H1 (cell line): ENCODE measurements at regions not wholly inside any gene's neighbourhood (a gene's known extent, or its start where the extent isn't known, plus 50 kb on each side); places are given as distances from the start of the nearest gene placed in this dataset.

Experiments
- CTCF ChIA-PET: fragments of 300-600 bp; sonication (Branson Sonifier 250); formaldehyde crosslinking; loops from one replicate; lab custom pipeline; 2021; ENCODE audit not compliant: partially characterized antibody; lab: Charles Lee
- POLR2A ChIA-PET: fragments of 300-600 bp; sonication (Branson Sonifier 250); formaldehyde crosslinking; loops from one replicate; lab custom pipeline; 2021; ENCODE audit warnings: inconsistent platforms; ENCODE audit not compliant: partially characterized antibody; lab: Charles Lee
- DNase-seq, 2 experiments: peaks; one replicate each; pipeline versions ENCODE4 v3.0.0 to v3.0.0-alpha.2; 2010 to 2022; ENCODE audit warnings: low spot score in 2 of 2, low read depth in 1 of 2, mixed read lengths in 1 of 2
- FAIRE-seq: peaks from 2 replicates; lab custom pipeline; 2011; peaks lifted over from hg19 to GRCh38; lab: Jason Lieb, UNC
- H2AFZ ChIP-seq: 2 replicates; pipeline ENCODE4 v1.8.1; 2012; ENCODE audit warnings: low read length, inconsistent platforms
- H2AK5ac ChIP-seq: 2 replicates; pipeline ENCODE4 v1.6.1; 2013; ENCODE audit warnings: low read depth, low read length
- H2BK120ac ChIP-seq: replicated peaks from 2 replicates; pipeline ENCODE3; 2013; ENCODE audit warnings: low read depth, low read length, inconsistent platforms
- H2BK12ac ChIP-seq: 2 replicates; pipeline ENCODE4 v1.6.1; 2013; ENCODE audit warnings: low read depth, low read length
- H2BK15ac ChIP-seq: 2 replicates; pipeline ENCODE4 v1.6.1; 2013; ENCODE audit warnings: low read length
- H2BK20ac ChIP-seq: 2 replicates; pipeline ENCODE4 v1.6.1; 2013; ENCODE audit warnings: low read length
- H2BK5ac ChIP-seq: 2 replicates; pipeline ENCODE4 v1.6.1; 2013; ENCODE audit warnings: low read depth, low read length
- H3K14ac ChIP-seq: 2 replicates; pipeline ENCODE4 v1.6.1; 2013; ENCODE audit warnings: inconsistent platforms; ENCODE audit not compliant: insufficient read length
- H3K18ac ChIP-seq: 2 replicates; pipeline ENCODE4 v1.6.1; 2013; ENCODE audit warnings: low read length; ENCODE audit errors: extremely low read depth
- H3K23ac ChIP-seq: 2 replicates; pipeline ENCODE4 v1.6.1; 2013; ENCODE audit warnings: inconsistent platforms; ENCODE audit not compliant: insufficient read length
- H3K23me2 ChIP-seq: 2 replicates; pipeline ENCODE4 v1.6.1; 2013; ENCODE audit warnings: low read depth, low read length
- H3K27ac ChIP-seq: 2 replicates; pipeline ENCODE4 v1.6.1; 2011; ENCODE audit warnings: low read depth, low read length, inconsistent platforms
- H3K27me3 ChIP-seq, 4 experiments: replicated peaks in 1 of 4; 1 replicate in 1 of 4; 2 replicates in 3 of 4; pipeline versions ENCODE4 v1.6.1 to v1.8.1; 2011 to 2013; ENCODE audit warnings: low read length in 3 of 4, mild to moderate bottlenecking in 3 of 4, inconsistent platforms in 2 of 4, mixed read lengths in 2 of 4, moderate library complexity in 1 of 4; ENCODE audit not compliant: control insufficient read depth in 3 of 4, insufficient read depth in 3 of 4; ENCODE audit errors: extremely low read depth in 1 of 4
- H3K36me3 ChIP-seq, 4 experiments: 2 replicates each; pipeline versions ENCODE4 v1.6.1 to v1.8.1; 2011 to 2013; ENCODE audit warnings: mild to moderate bottlenecking in 4 of 4, low read length in 3 of 4, moderate library complexity in 2 of 4, control low read depth in 1 of 4, inconsistent platforms in 1 of 4; ENCODE audit not compliant: insufficient read depth in 4 of 4, control insufficient read depth in 2 of 4
- H3K4ac ChIP-seq: replicated peaks from 2 replicates; pipeline ENCODE3; 2013; ENCODE audit warnings: low read length, low read depth, mixed read lengths, inconsistent platforms; ENCODE audit not compliant: insufficient read length
- H3K4me1 ChIP-seq, 4 experiments: replicated peaks in 1 of 4; 1 replicate in 1 of 4; 2 replicates in 3 of 4; pipeline versions ENCODE4 v1.6.1 to v1.8.1; 2011 to 2013; ENCODE audit warnings: low read length in 3 of 4, inconsistent platforms in 2 of 4, mixed read lengths in 1 of 4; ENCODE audit not compliant: insufficient read depth in 4 of 4, control insufficient read depth in 3 of 4
- H3K4me2 ChIP-seq, 2 experiments: 2 replicates each; pipeline versions ENCODE4 v1.6.1 to v1.8.1; 2011 to 2013; ENCODE audit warnings: low read depth in 2 of 2, low read length in 2 of 2, control low read depth in 1 of 2, inconsistent platforms in 1 of 2, mild to moderate bottlenecking in 1 of 2; ENCODE audit not compliant: insufficient read depth in 1 of 2
- H3K4me3 ChIP-seq, 4 experiments: fragments of 200-600, 300-600 bp in 1 of 4; sonication (generic), shearing (Covaris generic), sonication (Bioruptor Twin) in 1 of 4; 2 replicates each; pipeline versions ENCODE4 v1.5.1 to v1.8.1; 2011 to 2016; ENCODE audit warnings: low read length in 4 of 4, low read depth in 3 of 4, control low read depth in 2 of 4, inconsistent platforms in 2 of 4, mild to moderate bottlenecking in 2 of 4, mixed read lengths in 1 of 4, moderate library complexity in 1 of 4; ENCODE audit not compliant: insufficient read depth in 2 of 4; ENCODE audit errors: extremely low read depth in 1 of 4
- H3K56ac ChIP-seq: replicated peaks from 2 replicates; pipeline ENCODE3; 2013; ENCODE audit warnings: low read depth, mild to moderate bottlenecking, mixed read lengths, low read length, inconsistent platforms; ENCODE audit not compliant: insufficient read length
- H3K79me1 ChIP-seq: 2 replicates; pipeline ENCODE4 v1.6.1; 2013; ENCODE audit warnings: low read depth, low read length, control low read depth
- H3K79me2 ChIP-seq, 2 experiments: 2 replicates each; pipeline versions ENCODE4 v1.6.1 to v1.8.1; 2012 to 2013; ENCODE audit warnings: low read length in 2 of 2, mild to moderate bottlenecking in 2 of 2, inconsistent platforms in 1 of 2; ENCODE audit not compliant: insufficient read depth in 2 of 2, control insufficient read depth in 1 of 2
- H3K9ac ChIP-seq, 4 experiments: replicated peaks in 1 of 4; 1 replicate in 1 of 4; 2 replicates in 3 of 4; pipeline versions ENCODE4 v1.6.1 to v1.8.1; 2011 to 2013; ENCODE audit warnings: low read depth in 3 of 4, low read length in 3 of 4, control low read depth in 2 of 4, mild to moderate bottlenecking in 2 of 4, moderate library complexity in 2 of 4, inconsistent platforms in 1 of 4; ENCODE audit errors: extremely low read depth in 1 of 4
- H3K9me3 ChIP-seq, 2 experiments: 2 replicates each; pipeline versions ENCODE4 v1.6.1 to v1.8.1; 2012 to 2013; ENCODE audit warnings: mild to moderate bottlenecking in 2 of 2, moderate library complexity in 2 of 2, control low read depth in 1 of 2, inconsistent platforms in 1 of 2, low read depth in 1 of 2, low read length in 1 of 2, mixed read lengths in 1 of 2; ENCODE audit not compliant: insufficient read depth in 2 of 2
- H4K20me1 ChIP-seq, 2 experiments: replicated peaks in 1 of 2; 2 replicates each; pipeline versions ENCODE3 to v1.8.1; 2011 to 2013; ENCODE audit warnings: inconsistent platforms in 2 of 2, low read length in 2 of 2, mild to moderate bottlenecking in 1 of 2; ENCODE audit not compliant: insufficient read depth in 2 of 2, control insufficient read depth in 1 of 2
- H4K5ac ChIP-seq: 2 replicates; pipeline ENCODE4 v1.6.1; 2013; ENCODE audit warnings: low read length, low read depth, mixed read lengths, inconsistent platforms; ENCODE audit not compliant: insufficient read length
- H4K8ac ChIP-seq: 2 replicates; pipeline ENCODE4 v1.8.0; 2013; ENCODE audit warnings: mild to moderate bottlenecking, moderate library complexity, low read length, inconsistent platforms; ENCODE audit not compliant: insufficient read depth; ENCODE audit errors: extremely low read depth
- H4K91ac ChIP-seq: replicated peaks from 2 replicates; pipeline ENCODE3; 2013; ENCODE audit warnings: low read length, mixed read lengths, inconsistent platforms; ENCODE audit not compliant: insufficient read length
- CBX5 ChIP-seq: fragments of 300-800, 300-1000 bp; sonication (generic); IDR thresholded peaks from 2 replicates; pipeline ENCODE4 v1.7.1; 2016; ENCODE audit warnings: antibody characterized with exemption, low read length, low read depth
- CBX8 ChIP-seq: fragments of 300-800, 300-1000 bp; sonication (generic); IDR thresholded peaks from 2 replicates; pipeline ENCODE4 v1.7.1; 2016; ENCODE audit warnings: low read depth, low read length, borderline replicate concordance
- CREB1 ChIP-seq: IDR thresholded peaks from 2 replicates; pipeline ENCODE4 v1.6.1; 2012; ENCODE audit warnings: inconsistent platforms
- CTBP2 ChIP-seq: IDR thresholded peaks from 2 replicates; pipeline ENCODE4 v1.7.0; 2011; ENCODE audit warnings: borderline replicate concordance, mild to moderate bottlenecking, moderate library complexity, mixed read lengths, low read length; ENCODE audit not compliant: insufficient read depth, insufficient read length
- EZH2 ChIP-seq: fragments of 200-600 bp; sonication (generic); IDR thresholded peaks from 2 replicates; pipeline ENCODE4 v1.7.1; 2012; ENCODE audit warnings: low read depth, mild to moderate bottlenecking, moderate library complexity, low read length, inconsistent platforms; ENCODE audit not compliant: severe bottlenecking
- HDAC6 ChIP-seq: IDR thresholded peaks from one replicate; pipeline ENCODE4 v1.7.1; 2012; ENCODE audit warnings: low read depth, mild to moderate bottlenecking, inconsistent platforms, low read length, moderate library complexity
- KDM5A ChIP-seq: fragments of 200-600 bp; IDR thresholded peaks from 2 replicates; pipeline ENCODE4 v1.7.1; 2012; ENCODE audit warnings: mild to moderate bottlenecking, low read length, inconsistent platforms, mixed read lengths
- MAFK ChIP-seq: IDR thresholded peaks from 2 replicates; pipeline ENCODE4 v1.6.1; 2012; ENCODE audit warnings: low read depth, mild to moderate bottlenecking, improper control_type of control experiment, low read length
- PHF8 ChIP-seq: fragments of 200-600 bp; sonication (generic); conservative IDR thresholded peaks from 2 replicates; pipeline ENCODE4 v1.7.1; 2012; ENCODE audit warnings: low read depth, mild to moderate bottlenecking, inconsistent platforms, low read length, moderate library complexity
- SIRT6 ChIP-seq: IDR thresholded peaks from one replicate; pipeline ENCODE4 v1.7.1; 2012; ENCODE audit warnings: low read length, inconsistent platforms
- SP2 ChIP-seq: IDR thresholded peaks from 2 replicates; pipeline ENCODE4 v1.6.1; 2012; ENCODE audit warnings: mild to moderate bottlenecking, low read length, inconsistent platforms
- SP4 ChIP-seq: IDR thresholded peaks from 2 replicates; pipeline ENCODE4 v1.6.1; 2012; ENCODE audit warnings: low read length, inconsistent platforms
- TAF7 ChIP-seq: optimal IDR thresholded peaks from 2 replicates; pipeline ENCODE3; 2011; ENCODE audit warnings: low read depth, mild to moderate bottlenecking, inconsistent platforms, low read length, moderate library complexity, borderline replicate concordance
- USF2 ChIP-seq: IDR thresholded peaks from 2 replicates; pipeline ENCODE4 v1.6.1; 2011; ENCODE audit warnings: low read length, improper control_type of control experiment
- ZNF274 ChIP-seq: IDR thresholded peaks from 2 replicates; pipeline ENCODE4 v1.7.0; 2012; ENCODE audit warnings: low read length, borderline replicate concordance; ENCODE audit errors: extremely low read depth
- WGBS, 2 experiments: shearing (Covaris generic) in 1 of 2; methylation state at CpG; one replicate each; pipeline versions ENCODE4 v1.1.6 to v1.1.7; 2013 to 2015; ENCODE audit warnings: low lambda C conversion rate in 2 of 2, mixed read lengths in 2 of 2, inconsistent platforms in 1 of 2, low coverage in 1 of 2, missing lambda C conversion rate in 1 of 2; ENCODE audit not compliant: insufficient replicate concordance in 2 of 2, insufficient coverage in 1 of 2, insufficient read length in 1 of 2; ENCODE audit errors: extremely low coverage in 1 of 2, missing lambda C conversion rate in 1 of 2; 5-methylcytosine and 5-hydroxymethylcytosine counted together

- Histone ChIP-seq H3K27me3 (no peaks in the 10 kb centered on the region), H2AFZ (no peak overlapping the region), H3K79me2 (no peaks in the 10 kb centered on the region), H3K14ac (no peak overlapping the region), H4K8ac (no peak overlapping the region), H3K4me3 (no peak overlapping the region), H2AK5ac (no peak overlapping the region), H2BK120ac (no peak overlapping the region), H2BK20ac (no peak overlapping the region), H3K27ac (no peak overlapping the region), H3K4me1 (peaks cover 0 to 8% (median 0%) of the 10 kb centered on the region in 4 experiments; a peak in 5 of 7 replicates), H2BK12ac (no peak overlapping the region), H3K36me3 (no peaks in the 10 kb centered on the region), H3K56ac (no peak overlapping the region), H4K5ac (no peak overlapping the region), H2BK15ac (no peak overlapping the region), H3K9ac (no peak overlapping the region), H3K4ac (no peak overlapping the region), H3K9me3 (no peaks in the 10 kb centered on the region), H3K4me2 (no peak overlapping the region), H4K20me1 (no peaks in the 10 kb centered on the region), H3K79me1 (no peaks in the 10 kb centered on the region), H3K23ac (no peak overlapping the region), H3K23me2 (no peaks in the 10 kb centered on the region; the same call in 1 of the 2 replicates), H2BK5ac (no peak overlapping the region), H4K91ac (no peak overlapping the region), H3K18ac (no peak overlapping the region)
- 82% methylated on average over 2 of the region's 2 CpGs; no CpG with 5 or more reads in 1 of the 2 experiments for WGBS, 2 experiments
- CTCF ChIA-PET = interaction anchor here (0.6 to 2.0 kb wide), 6 partner anchors 9 to 250 kb away, joined by 3 to 6 read pairs (median 4); no protein-coding TSS in a partner anchor
- FAIRE-seq (no peak), DNase-seq (no peak)
- POLR2A ChIA-PET = no interaction called here
- TF ChIP-seq CTBP2 (no peak), EZH2 (no peak), SP2 (no peak), CBX5 (no peak), KDM5A (no peak), SIRT6 (no peak), USF2 (no peak), CREB1 (no peak), ZNF274 (no peak), SP4 (no peak), CBX8 (no peak), MAFK (no peak), HDAC6 (no peak), TAF7 (no peak), PHF8 (no peak)
Observed at GRCh38 chr5:168155585-168155984, 135.9 kb upstream of the WWC1 start.
